HepG2 (cell line): ENCODE measurements at regions not wholly inside any gene's neighbourhood (a gene's known extent, or its start where the extent isn't known, plus 50 kb on each side); places are given as distances from the start of the nearest gene placed in this dataset.

Experiments used
- ATAC-seq: fragments of 200-7000 bp; cut with Tn5 transposase; 3 replicates; pipeline ENCODE4 v1.9.1; 2020; ENCODE audit warnings: mild to moderate bottlenecking, moderate library complexity
- BruUV-seq: library from RNA; stranded (reverse); fragments of 400-500 nt; replicated peaks from 2 replicates; lab custom pipeline; 2021; lab: Mats Ljungman, UMichigan
- CTCF ChIA-PET: fragments of 300-600 bp; formaldehyde crosslinking; extraction: SDS; loops from one replicate; lab custom pipeline; 2021; ENCODE audit warnings: low total read pairs, inconsistent platforms, low intra/inter-chr PET ratio; lab: Yijun Ruan, JAX
- POLR2A ChIA-PET: fragments of 350-600 bp; sonication (Branson Sonifier 250); formaldehyde crosslinking; loops from one replicate; lab custom pipeline; 2020; ENCODE audit warnings: antibody characterized with exemption, inconsistent platforms; lab: Yijun Ruan, JAX
- DNase-seq: peaks from one replicate; pipeline ENCODE4 v3.0.0-alpha.2; 2015; ENCODE audit warnings: low spot score
- FAIRE-seq: peaks from 3 replicates; lab custom pipeline; 2011; peaks lifted over from hg19 to GRCh38; lab: Jason Lieb, UNC
- H2AFZ ChIP-seq: one replicate; pipeline ENCODE4 v1.6.1; 2011; ENCODE audit warnings: low read length, inconsistent platforms
- H3K27ac ChIP-seq: fragments of 300-600 bp; 3 replicates; pipeline ENCODE4 v1.8.0; 2011; ENCODE audit warnings: mixed run types, mild to moderate bottlenecking, mixed read lengths, low read length, inconsistent platforms; ENCODE audit not compliant: insufficient read depth; ENCODE audit errors: extremely low read length
- H3K27me3 ChIP-seq, 2 experiments: fragments of 200-600 bp in 1 of 2; 2 replicates in 1 of 2; 3 replicates in 1 of 2; pipeline versions ENCODE4 v1.6.0 to v1.8.0; 2011; ENCODE audit warnings: low read length in 2 of 2, mild to moderate bottlenecking in 2 of 2, moderate library complexity in 2 of 2, inconsistent platforms in 1 of 2; ENCODE audit not compliant: insufficient read depth in 2 of 2, control insufficient read depth in 1 of 2
- H3K36me3 ChIP-seq, 2 experiments: fragments of 200-600 bp in 1 of 2; replicated peaks in 1 of 2; 2 replicates in 1 of 2; 3 replicates in 1 of 2; pipeline versions ENCODE4 v1.5.1 to v1.8.0; 2011; ENCODE audit warnings: low read length in 2 of 2, inconsistent platforms in 1 of 2; ENCODE audit not compliant: insufficient read depth in 2 of 2, control insufficient read depth in 1 of 2
- H3K4me1 ChIP-seq: 2 replicates; pipeline ENCODE4 v1.5.1; 2012; ENCODE audit warnings: low read length, inconsistent platforms; ENCODE audit not compliant: insufficient read depth
- H3K4me2 ChIP-seq: 2 replicates; pipeline ENCODE4 v1.6.0; 2011; ENCODE audit warnings: low read depth, low read length, inconsistent platforms
- H3K4me3 ChIP-seq, 3 experiments: fragments of 200-600 bp in 1 of 3; sonication (generic), shearing (Covaris generic) in 1 of 3; replicated peaks in 1 of 3; 2 replicates each; pipeline ENCODE4 v1.5.1; 2011 to 2016; ENCODE audit warnings: low read length in 3 of 3, inconsistent platforms in 2 of 3, low read depth in 2 of 3, mild to moderate bottlenecking in 2 of 3, control low read depth in 1 of 3, mixed read lengths in 1 of 3; ENCODE audit not compliant: insufficient read depth in 1 of 3
- H3K79me2 ChIP-seq: one replicate; pipeline ENCODE4 v1.6.1; 2011; ENCODE audit warnings: low read length, inconsistent platforms; ENCODE audit not compliant: insufficient read depth
- H3K9ac ChIP-seq: 2 replicates; pipeline ENCODE4 v1.6.0; 2011; ENCODE audit warnings: mild to moderate bottlenecking, low read depth, low read length, inconsistent platforms; ENCODE audit not compliant: insufficient read depth
- H3K9me3 ChIP-seq: 2 replicates; pipeline ENCODE4 v1.5.1; 2012; ENCODE audit warnings: mild to moderate bottlenecking, low read length
- H4K20me1 ChIP-seq: 2 replicates; pipeline ENCODE4 v1.6.0; 2011; ENCODE audit warnings: inconsistent platforms, mild to moderate bottlenecking, low read length, moderate library complexity; ENCODE audit not compliant: insufficient read depth
- ATF7 ChIP-seq, 2 experiments: fragments of 450-650 bp in 1 of 2; sonication (generic) in 1 of 2; formaldehyde crosslinking in 1 of 2; IDR thresholded peaks; 2 replicates each; pipeline versions ENCODE4 v1.4.0 to v1.6.1; 2016 to 2020; ENCODE audit warnings: antibody characterized with exemption in 1 of 2, mild to moderate bottlenecking in 1 of 2, missing genetic modification reagents in 1 of 2
- CREB1 ChIP-seq, 2 experiments: fragments of 450-650 bp in 1 of 2; IDR thresholded peaks; 2 replicates each; pipeline ENCODE4 v1.6.1; 2016 to 2017; ENCODE audit warnings: control low read depth in 1 of 2, mild to moderate bottlenecking in 1 of 2, missing compliant biosample characterization in 1 of 2, missing genetic modification characterization in 1 of 2
- FOSL1 ChIP-seq: sonication (generic); formaldehyde crosslinking; IDR thresholded peaks from 2 replicates; pipeline ENCODE4 v1.9.0; 2021; ENCODE audit warnings: missing genetic modification reagents, borderline replicate concordance
- HIVEP1 ChIP-seq: sonication (generic); formaldehyde crosslinking; IDR thresholded peaks from 2 replicates; pipeline ENCODE4 v1.4.0; 2020; ENCODE audit warnings: mild to moderate bottlenecking, missing genetic modification reagents
- HOXD1 ChIP-seq: sonication (generic); formaldehyde crosslinking; IDR thresholded peaks from 2 replicates; pipeline ENCODE4 v1.5.0; 2020; ENCODE audit warnings: missing genetic modification reagents
- RARG ChIP-seq: sonication (generic); formaldehyde crosslinking; IDR thresholded peaks from 2 replicates; pipeline ENCODE4 v1.4.0; 2020; ENCODE audit warnings: low read depth, mild to moderate bottlenecking, missing genetic modification reagents
- SOX13 ChIP-seq, 3 experiments: fragments of 450-650 bp in 1 of 3; sonication (generic) in 1 of 3; formaldehyde crosslinking in 1 of 3; IDR thresholded peaks in 2 of 3; conservative IDR thresholded peaks in 1 of 3; 2 replicates each; pipeline versions ENCODE4 v1.5.0 to v1.6.1; 2016 to 2020; ENCODE audit warnings: antibody characterized with exemption in 1 of 3, mild to moderate bottlenecking in 1 of 3, missing compliant biosample characterization in 1 of 3, missing genetic modification reagents in 1 of 3, moderate library complexity in 1 of 3
- ZFP90 ChIP-seq: sonication (generic); formaldehyde crosslinking; IDR thresholded peaks from 2 replicates; pipeline ENCODE4 v1.8.0; 2022; ENCODE audit warnings: missing genetic modification reagents, mild to moderate bottlenecking, inconsistent platforms, borderline replicate concordance
- ZNF446 ChIP-seq: sonication (generic); formaldehyde crosslinking; IDR thresholded peaks from 2 replicates; pipeline ENCODE4 v1.5.0; 2020; ENCODE audit warnings: mild to moderate bottlenecking, missing genetic modification reagents
- ZSCAN31 ChIP-seq: sonication (generic); formaldehyde crosslinking; IDR thresholded peaks from 2 replicates; pipeline ENCODE4 v1.5.0; 2020; ENCODE audit warnings: low read depth, mild to moderate bottlenecking, missing genetic modification reagents
- WGBS: methylation state at CpG from one replicate; pipeline ENCODE4 v1.1.6; 2017; ENCODE audit warnings: low lambda C conversion rate; 5-methylcytosine and 5-hydroxymethylcytosine counted together
- in situ Hi-C: cut with HindIII; loops from 2 replicates; pipeline ENCODE4 v1.10.0; 2017; ENCODE audit warnings: low pct_unique_long_range_greater_than_20kb; ENCODE audit not compliant: extremely low pct_ligation_motif_present
- intact Hi-C: fragments of 100-400 bp; cut with micrococcal nuclease; formaldehyde crosslinking; loops from one replicate; pipeline ENCODE4 v1.10.0; 2022; ENCODE audit not compliant: unreplicated experiment

- H3K27ac ChIP-seq = no peak overlapping the region
- DNase-seq = no peak
- H3K79me2 ChIP-seq = no peaks in the 10 kb centered on the region
- CTCF ChIA-PET = no interaction called here
- no peaks in the 10 kb centered on the region for H4K20me1 ChIP-seq
- no peak for FAIRE-seq
- no peaks in the 10 kb centered on the region for H3K27me3 ChIP-seq
- ATAC-seq = no peak
- H3K9ac ChIP-seq = no peak overlapping the region
- no peaks in the 10 kb centered on the region for H3K4me1 ChIP-seq
- no peak overlapping the region for H2AFZ ChIP-seq
- no peaks in the 10 kb centered on the region for H3K36me3 ChIP-seq
- BruUV-seq = no TSS peak
- 0% methylated on average over 2 of the region's 2 CpGs for whole genome bisulfite sequencing
- in situ Hi-C loops (no loop called here), intact Hi-C loops (no loop called here)
- TF ChIP-seq ZSCAN31 (CRISPR knock-in tag) (no peak), HOXD1 (CRISPR knock-in tag) (no peak), HIVEP1 (CRISPR knock-in tag) (no peak), ZNF446 (CRISPR knock-in tag) (no peak)
- H3K4me2 ChIP-seq = no peak overlapping the region
- H3K4me3 ChIP-seq = no peak overlapping the region
- H3K9me3 ChIP-seq = peaks cover 85% of the 10 kb centered on the region
- POLR2A ChIA-PET = no interaction called here
Observed at GRCh38 chr21:27168084-27168483, 201.2 kb upstream of the ADAMTS5 start.

GRCh38 chr21:27164208-27165177, 197.6 kb upstream of the ADAMTS5 start:
- BruUV-seq = no TSS peak
- no peak overlapping the region for H3K4me3 ChIP-seq
- H3K4me1 ChIP-seq = no peaks in the 10 kb centered on the region
- intact Hi-C loops = no loop called here
- H3K27ac ChIP-seq = no peak overlapping the region
- ChIA-PET CTCF (no interaction called here), POLR2A (no interaction called here)
- ATAC-seq (no peak), DNase-seq (no peak), FAIRE-seq (no peak)
- H3K9ac ChIP-seq = no peak overlapping the region
- H3K27me3 ChIP-seq = no peaks in the 10 kb centered on the region
- TF ChIP-seq ATF7 (IDR thresholded peaks at IDR 0.05) = peak; percentile 96
- no peak for TF ChIP-seq ATF7 (CRISPR knock-in tag; IDR thresholded peaks at IDR 0.05)
- peak; percentile 93 for TF ChIP-seq CREB1 (IDR thresholded peaks at IDR 0.05)
- no peak for TF ChIP-seq CREB1 (CRISPR knock-in tag; IDR thresholded peaks at IDR 0.05)
- TF ChIP-seq FOSL1 = no peak
- TF ChIP-seq RARG (CRISPR knock-in tag) = no peak
- TF ChIP-seq SOX13 (IDR thresholded peaks at IDR 0.05) = no peak
- no peak for TF ChIP-seq SOX13 (CRISPR knock-in tag; conservative IDR thresholded peaks at IDR 0.05 in 1 of 2, IDR thresholded peaks at IDR 0.05 in 1 of 2)
- no peak for TF ChIP-seq ZFP90 (CRISPR knock-in tag)
- 15% methylated on average over 7 of the region's 7 CpGs for WGBS
- H3K79me2 ChIP-seq = no peaks in the 10 kb centered on the region
- H3K4me2 ChIP-seq = no peak overlapping the region
- in situ Hi-C loops = no loop called here
- peaks cover 81% of the 10 kb centered on the region for H3K9me3 ChIP-seq
- no peak overlapping the region for H2AFZ ChIP-seq
- no peaks in the 10 kb centered on the region for H3K36me3 ChIP-seq
- H4K20me1 ChIP-seq = no peaks in the 10 kb centered on the region
